Dermis blood vessel endothelial cell (primary cell): ENCODE measurements at regions not wholly inside any gene's neighbourhood (a gene's known extent, or its start where the extent isn't known, plus 50 kb on each side); places are given as distances from the start of the nearest gene placed in this dataset.

Experiments used
- DNase-seq: peaks from one replicate; pipeline ENCODE4 v3.0.0; 2010

DNA sequence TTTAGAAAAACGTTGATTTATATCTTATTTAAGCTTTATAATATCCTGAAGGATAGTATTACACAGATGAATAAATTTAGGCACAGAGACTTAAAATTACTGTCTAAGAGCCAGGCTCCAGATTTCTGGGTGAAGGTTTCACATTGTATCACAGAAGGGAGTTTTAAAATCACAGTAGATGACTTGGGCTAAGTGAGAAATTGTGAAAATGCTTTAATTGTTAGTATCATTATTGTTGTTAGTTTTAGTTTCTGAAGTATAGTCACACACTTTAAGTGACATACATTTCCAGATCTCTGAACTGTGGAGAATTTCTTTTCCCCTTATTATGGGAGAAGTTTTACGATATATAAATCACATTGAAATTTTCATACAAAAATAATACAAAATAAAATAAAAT is 83.5 kb downstream of the NDUFS5 start:
- no peak for DNase-seq

DNA sequence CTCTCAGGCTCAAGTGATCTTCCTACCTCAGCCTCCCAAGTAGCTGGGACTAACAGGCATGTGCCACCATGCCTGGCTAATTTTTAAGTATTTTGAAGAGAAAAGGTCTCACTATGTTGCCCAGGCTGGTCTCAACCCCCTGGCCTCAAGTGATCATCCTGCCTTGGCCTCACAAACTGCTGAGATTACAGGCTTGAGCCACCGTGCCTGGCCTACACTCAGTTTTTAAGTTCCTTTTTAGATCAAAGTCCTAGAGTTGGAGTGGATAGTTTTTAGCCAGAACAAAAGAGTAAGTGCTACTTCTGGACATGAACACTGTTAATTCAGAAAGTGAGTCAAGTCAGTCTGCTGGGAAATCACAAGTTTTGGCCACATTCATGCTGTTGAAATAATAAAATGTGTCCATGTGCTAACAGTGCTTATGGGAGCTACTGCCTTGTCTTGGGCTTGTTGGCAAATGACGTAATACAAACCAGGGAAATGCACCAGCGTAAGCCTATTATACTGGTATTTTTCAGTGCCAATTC is 84.2 kb downstream of the NDUFS5 start:
- DNase-seq = peak; percentile 77

DNA sequence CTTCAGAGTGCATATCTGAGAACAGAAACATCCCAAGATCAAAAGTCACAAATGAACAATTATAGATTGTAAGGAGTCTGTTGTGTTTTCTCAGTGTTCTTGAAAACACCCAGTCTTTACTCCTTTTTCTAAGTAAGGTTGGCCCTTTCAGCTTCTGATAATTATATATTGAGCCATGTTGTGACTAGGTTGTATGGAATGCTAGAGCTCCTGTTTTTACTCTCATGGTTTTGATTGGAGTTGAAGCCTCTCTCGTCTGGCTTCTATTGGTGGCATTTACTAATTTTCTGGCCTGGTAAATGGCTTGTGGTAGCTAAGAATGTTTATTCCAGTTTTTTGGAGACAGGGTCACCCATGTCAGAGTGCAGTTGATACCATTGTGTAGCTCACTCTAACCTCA is 84.7 kb downstream of the NDUFS5 start:
- DNase-seq = no peak

DNA sequence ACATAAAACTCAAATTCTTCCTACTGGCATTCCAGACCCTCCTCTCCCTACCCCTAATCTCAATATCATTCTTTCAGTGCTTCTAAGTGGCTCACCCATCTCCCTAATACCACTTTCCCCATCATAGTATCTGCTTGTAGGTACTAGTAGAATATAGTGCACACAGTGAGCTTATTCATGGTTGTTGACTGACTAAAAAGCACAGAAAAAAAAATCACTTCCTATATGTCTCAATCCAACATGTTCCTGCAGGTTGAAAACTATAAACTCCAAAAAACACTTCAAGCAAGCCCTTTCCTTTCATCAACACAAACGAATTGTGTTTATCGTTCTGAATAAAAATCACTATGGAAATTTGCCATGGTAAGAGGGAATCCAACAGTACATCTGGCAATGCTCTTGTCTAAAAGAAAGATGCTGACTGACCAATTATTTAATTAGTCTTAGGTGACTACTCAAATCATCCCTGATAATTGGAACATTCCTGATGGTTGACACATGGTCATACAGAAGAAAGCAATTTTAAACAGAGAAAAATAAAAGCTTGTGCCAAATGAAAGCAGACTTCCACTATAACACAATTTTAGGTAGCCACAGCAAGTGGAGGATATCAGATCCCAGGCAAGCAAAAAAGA is 87.1 kb downstream of the NDUFS5 start:
- DNase-seq = no peak

DNA sequence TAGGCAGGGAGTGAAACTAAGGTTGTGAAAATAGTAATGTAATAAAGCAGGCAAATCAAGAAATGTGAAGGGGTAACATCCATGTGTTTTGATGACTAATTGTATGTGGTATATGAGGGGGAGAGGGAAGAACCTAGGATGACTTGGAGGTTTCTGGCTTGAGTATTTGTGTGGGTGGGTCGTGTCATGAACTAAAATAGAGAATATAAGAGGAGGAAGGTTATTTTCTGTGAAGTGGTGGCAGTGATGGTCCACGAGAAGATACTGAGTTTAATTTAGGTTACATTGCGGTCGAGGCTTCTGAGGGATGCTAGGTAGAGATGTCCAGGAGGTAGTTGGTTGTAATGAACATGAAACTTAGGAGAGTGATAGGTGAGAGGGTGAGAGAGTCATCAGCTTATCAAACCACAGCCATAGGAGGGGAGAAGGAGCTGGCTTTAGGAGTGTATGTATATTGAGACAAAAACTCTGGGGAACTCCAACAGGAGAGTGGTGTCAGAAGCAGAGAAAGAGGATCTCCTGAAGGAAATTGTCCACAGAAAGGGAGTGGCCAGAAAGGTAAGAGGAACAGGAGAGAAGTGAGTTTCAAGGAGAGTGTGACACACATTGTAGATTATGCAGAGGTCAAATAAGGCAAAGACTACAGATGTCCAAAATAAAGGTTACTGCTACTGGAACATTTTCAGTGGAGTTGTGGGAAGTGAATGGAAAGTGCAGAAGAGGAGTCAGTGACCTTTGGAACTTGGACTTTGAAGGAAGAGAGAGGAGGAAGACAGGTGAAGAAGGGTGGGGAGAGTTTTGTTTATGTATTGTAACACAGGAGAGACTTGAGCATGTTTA is 89.0 kb upstream of the MACF1 start:
- no peak for DNase-seq

DNA sequence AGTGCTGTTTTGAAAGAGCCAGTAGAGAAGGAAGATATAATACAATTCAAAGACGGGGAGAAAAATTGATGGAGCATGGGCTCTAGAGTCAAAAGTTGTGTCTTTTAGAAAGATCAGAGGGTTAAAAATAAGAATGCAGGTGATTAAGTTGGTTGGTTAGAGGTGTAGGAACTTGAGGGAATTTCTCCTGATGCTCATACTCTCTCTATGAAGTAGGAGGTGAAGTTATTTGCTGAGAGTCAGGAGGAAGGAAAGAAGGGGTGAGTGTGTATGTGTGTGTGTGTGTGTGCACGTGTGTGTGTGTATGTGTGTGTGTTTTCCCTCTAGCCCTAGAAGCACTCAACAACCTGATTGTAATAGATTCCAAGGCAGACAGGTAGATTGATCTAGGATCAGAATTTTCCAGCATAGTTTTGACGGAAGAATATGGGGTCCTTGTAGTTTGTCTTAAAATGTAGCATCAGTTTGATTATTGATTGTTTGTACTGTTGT is 88.3 kb upstream of the MACF1 start:
- DNase-seq = no peak

DNA sequence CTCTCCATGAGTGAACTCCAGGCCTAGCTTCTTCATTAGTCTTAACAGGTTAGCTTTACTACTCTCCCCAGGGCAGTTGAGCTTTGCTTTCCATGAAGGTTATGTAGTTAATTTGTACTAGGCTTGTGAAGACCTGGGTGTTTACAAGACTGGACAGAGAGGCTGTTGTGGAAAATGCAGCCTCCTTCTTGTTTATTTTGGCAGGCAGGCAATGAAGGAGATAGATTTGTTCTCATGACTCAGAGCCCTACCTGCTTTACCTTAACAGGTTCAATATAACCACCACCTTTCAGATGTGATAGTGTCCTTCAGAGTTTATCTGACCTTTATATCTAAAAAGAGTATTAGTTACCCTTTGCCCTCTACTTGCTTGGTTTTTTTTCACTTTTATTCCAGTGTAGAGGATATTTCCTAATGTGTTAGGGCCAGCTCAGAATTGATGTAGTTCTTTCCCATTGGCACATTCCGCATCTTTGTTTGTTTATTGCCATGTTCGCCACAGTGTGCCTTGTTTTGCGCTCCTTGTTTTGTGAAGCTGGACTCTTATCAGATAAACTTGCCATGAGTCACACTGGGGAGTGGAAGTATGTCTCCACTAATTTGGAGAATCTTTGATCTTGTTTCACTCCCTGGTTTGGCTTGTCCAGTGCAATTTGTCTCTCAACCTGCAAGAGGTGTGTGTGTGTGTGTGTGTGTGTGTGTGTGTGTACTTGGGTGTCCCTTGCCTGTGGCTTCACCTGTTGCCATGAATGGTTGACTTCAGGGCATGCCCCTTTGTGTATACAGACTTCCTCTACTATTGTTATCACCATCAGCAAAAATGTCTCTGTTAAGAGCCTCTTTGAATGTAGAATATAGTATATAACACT is 87.4 kb upstream of the MACF1 start:
- peak; percentile 58 for DNase-seq

DNA sequence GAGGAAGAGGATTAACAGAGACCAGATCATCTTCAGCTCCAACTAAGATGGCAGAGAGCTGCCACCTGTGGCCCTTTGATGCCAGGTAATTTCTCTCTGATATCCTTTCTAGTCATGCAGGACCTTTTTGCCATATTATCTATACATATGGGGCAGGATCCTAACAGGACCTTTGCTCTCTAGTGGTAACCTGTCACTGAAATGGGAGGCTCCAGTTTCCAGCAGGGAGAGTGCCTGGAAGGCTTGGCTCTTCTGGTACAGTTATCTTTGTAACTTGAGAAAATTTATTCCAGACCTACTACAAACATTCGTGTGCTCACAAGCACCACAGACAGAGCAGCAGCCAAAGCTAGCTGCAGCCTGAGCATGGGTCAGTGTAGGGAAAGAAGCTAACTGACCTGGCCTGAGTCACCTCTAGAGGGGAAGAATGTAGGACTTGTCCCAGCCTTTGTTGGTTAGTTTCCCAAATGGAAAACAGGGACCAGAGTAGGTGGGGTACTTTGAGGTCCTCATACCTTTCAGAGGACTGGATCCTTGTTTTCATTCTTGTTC is 86.5 kb upstream of the MACF1 start:
- no peak for DNase-seq

DNA sequence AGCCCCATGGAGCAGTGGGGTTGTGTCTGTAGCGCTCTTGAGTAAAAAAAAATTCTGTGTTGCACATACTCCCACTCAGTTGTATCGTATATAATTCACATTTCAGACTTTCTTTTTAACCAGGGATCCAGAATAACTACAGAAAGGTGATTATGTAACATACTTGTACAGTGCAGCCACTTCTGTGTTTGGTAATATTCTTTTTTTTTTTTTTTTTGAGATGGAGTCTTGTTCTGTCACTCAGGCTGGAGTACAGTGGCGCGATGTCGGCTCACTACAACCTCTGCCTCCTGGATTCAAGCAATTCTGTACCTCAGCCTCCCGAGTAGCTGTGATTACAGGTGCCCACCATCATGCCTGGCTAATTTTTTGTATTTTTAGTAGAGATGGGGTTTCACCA is 82.4 kb upstream of the MACF1 start:
- no peak for DNase-seq

DNA sequence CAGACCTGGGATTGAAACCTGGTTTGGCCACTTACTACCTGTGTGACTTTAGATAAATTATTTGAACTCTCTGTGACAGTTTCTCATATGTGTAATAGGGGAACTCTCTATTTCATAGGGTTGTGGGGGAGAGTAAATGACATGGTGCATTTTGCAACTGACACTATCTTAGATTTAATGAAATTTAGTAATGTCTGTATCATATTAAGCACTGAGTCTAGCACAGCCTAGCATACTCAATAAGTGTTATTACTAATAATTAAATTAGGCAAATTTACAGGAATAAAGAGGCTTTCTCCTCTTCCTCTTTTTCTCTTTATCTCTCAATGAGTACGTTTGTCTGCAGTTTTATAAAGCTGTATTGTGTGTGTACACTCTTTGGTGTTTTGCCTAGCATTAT is 80.2 kb upstream of the MACF1 start:
- no peak for DNase-seq

DNA sequence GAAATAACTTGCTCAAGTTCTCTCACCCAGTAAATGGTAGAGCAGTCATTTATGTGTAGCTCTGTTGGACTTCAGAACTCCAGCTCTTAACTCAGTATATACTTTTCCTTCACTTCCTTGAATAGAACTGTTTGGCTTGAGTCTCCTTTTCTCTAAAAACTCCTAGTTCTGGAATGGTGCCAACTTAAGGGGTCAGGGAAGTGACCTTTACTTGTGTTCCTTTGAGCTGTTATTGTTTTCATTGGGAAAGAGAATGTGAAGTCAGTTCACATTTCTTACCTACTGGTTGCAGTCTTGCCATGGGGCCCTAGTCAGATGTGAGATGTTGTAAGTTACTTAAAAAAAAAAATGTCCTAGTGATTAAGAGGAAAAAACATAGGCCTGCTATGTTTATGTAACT is 77.0 kb upstream of the MACF1 start:
- peak; percentile 97 for DNase-seq

DNA sequence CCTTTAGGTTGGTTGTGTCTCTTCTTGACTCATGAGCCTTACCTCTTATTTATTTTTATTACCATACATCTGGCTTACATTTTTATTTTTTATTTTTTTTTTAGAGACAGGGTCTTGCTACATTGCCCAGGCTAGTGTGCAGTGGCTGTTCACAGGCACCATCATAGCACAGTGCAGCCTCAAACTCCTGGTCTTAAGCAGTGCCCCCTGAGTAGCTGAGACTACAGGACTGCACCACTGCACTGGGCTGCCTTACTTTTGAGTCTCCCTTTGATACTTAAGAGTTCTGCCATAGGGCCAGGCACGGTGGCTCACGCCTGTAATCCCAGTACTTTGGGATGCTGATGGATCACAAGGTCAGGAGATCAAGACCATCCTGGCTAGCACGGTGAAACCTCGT is 76.4 kb upstream of the MACF1 start:
- DNase-seq = no peak

DNA sequence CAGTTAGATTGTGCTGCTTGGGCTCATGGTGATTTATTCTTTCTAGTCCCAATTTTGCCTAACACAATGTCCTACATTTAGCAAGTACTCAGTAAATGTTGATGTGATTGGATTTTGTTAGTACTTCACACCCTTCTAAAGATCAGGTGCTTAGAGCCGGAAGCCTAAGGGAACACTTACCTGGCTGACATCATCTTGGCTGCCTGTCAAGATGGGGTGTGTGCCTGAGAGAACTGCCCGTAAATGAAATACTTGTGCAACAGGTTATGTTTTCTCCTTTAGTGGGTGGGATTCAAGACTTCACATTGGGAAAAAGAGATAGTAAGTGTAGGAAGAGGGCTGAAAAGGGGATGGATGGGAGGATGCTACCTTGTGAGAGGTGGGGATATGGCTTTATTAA is 75.5 kb upstream of the MACF1 start:
- no peak for DNase-seq

DNA sequence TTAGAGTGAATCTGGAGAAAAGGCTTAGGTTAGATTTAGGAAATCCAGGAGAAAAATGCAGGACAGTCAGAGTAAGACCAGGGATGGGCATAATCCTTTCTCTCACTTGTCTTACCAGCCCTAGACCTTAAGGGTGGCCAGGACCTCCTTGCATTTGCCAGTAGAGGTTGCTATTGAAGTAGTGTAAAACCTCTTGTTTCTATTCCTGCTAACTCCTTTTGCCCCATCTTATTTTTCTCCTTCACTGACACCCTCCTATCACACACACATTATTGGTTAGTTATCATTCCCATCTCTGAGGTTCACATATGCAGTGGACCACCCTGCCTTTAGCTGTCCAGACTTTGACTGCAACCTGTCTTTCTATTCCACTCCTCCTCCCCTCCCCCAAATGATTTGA is 75.0 kb upstream of the MACF1 start:
- peak; percentile 69 for DNase-seq

DNA sequence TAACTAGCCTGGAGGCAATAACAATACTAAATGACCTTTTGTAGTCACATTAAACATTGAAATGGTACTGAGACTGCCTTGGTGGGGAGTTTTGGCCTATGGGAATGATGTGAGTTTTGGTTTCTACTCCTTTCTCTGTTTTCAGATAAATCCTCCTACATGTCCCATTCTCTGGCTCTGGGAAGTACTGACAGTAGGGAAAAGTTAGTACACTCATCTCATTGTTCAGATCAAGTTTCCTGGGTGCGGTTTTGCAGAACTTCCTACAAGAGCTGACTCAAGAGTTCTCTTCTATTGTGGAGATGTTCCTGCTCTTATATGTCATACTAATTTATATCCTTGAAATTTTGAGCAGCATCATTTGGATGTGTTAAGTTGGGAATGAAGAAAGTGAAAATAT is 74.2 kb upstream of the MACF1 start:
- peak; percentile 49 for DNase-seq

DNA sequence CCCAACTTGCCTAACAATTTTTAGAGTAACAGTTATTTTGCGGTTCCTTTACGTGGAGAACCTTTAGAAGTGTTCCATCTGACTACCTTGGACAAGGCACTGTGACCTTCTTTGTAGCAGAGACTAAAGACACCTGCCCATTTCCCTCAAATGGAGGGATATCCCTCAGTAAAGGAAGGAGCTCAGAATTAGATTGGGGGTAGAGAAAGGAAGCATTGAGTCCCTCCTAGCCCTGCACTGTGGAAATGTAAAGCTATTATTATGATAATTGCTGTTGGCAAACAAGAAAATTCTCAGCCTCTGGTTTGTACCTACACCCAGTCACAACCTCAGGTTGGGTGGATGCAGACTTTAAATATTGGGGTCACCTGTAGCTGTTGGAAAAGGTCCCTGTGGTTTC is 72.6 kb upstream of the MACF1 start:
- no peak for DNase-seq

DNA sequence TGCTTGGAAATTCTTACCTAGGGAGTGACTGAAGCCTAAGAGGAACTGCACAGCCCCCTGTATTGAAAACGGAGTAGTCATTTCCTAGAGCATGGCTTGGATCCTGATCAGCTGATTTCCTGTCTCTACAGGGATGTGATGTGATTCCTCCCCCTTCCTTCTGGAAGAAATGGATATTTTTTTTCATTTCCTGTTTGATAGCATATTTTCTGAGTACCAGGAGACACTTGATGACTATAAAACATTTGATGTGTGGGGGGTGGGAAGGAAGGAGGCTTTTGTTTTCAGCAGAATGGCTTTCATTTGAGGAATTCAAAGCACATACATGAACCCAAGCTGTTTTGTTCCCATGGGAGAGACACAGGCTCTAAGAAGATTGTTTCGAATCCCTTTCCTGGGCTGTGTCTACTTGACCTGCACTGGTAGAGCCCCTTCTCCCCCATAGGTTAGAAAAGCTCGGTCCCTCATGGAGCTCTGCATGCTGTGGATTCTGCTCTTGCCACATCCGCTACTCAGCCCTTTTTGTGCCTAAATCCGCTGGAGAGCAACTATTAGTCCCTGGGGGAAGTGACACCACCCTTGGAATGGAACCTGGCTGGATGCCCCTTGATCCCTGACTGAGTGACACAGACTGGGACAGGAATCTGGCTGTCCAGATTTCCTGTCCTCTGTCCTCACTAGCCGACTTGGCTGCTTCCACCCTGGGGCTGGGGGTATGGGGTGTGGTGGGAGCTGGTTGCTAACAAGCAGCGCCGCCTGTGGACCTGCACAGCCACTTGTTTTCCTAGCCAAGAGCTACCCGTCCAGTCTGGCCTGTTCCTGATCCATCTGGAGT is 71.8 kb upstream of the MACF1 start:
- peak; percentile 98 for DNase-seq

DNA sequence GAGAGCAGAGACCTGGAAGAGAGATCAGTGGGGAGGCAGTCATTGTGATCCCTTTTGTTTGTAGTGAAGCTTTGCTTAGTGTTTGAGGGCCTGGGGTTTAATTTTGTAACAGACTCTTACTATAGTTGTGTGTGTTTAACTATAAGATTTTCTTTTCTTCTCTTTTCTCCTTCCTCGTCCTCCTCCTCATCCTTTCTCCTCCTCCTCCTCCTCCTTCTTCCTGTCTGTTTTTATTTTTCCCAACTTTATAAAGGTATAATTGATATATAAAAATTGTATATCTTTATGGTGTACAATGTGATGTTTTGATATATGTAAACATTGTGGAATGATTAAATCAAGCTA is 71.2 kb upstream of the MACF1 start:
- no peak for DNase-seq

DNA sequence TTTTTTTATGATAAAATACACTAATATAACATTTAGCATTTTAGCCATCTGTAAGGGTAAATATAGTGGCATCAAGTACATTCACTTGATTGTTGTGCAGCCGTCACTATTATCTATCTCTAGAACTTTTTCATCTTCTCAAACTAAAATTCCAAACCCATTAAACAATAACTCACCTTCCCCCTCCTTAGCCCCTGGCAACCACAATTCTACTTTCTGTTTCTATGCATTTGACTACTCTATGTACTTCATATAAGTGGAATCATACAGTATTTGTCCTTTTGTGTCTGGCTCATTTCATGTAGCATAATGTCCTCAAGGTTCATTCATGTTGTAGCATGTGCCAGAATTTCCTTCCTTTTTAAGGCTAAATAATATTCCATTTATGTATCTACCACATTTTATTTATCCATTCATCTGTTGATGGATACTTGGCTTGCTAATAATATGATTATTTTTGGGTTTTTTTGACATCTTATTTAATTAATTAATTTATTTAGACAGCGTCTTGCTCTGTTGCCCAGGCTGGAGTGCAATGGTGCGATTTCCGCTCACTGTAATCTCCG is 69.6 kb upstream of the MACF1 start:
- no peak for DNase-seq

DNA sequence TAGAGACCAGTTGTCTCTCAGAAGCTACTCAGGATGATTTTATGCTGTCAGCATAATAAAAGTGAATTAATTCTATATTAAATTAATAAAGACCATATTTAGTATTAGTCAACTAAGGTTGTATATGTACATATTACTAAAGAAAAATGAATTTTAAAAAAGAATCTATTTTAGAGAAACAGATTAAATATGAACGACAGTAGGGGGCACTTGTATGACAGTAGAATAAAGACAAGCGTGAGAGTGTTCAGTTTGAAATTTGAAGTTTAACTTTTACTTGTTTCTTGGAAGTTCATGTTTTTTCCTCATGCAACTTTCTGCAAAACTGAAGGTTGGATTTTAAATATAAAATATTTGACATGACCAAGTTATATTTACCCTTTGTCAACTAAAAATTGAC is 67.9 kb upstream of the MACF1 start:
- DNase-seq = no peak

DNA sequence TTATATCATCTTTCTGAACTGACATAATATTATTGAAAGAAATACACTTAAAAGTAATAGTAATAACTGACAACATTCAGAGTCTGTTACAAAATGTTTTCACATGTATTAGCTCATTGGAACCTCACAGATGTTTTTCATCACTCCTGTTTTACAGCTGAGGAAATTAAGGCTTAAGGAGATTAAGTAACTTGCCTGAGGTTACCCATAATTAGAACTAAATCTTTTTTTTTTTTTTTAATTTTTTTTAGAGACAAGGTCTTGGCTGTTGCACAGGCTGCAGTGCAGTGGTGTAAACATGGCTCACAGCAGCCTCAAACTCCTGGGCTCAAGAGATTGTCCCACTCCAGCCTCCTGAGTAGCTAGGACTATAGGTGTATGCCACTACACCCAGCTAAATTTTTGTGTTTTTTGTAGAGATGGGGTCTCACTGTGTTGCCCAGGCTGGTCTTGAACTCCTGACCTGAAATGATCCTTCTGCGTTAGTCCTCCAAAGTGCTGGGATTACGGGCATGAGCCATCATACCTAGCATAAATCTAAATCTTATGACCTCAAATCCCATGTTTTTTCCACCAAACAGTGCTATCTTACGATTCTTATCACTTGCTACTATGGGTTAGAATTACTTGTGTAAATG is 64.7 kb upstream of the MACF1 start:
- DNase-seq = no peak
